Stomach (tissue), 8 donors: ENCODE measurements at regions not wholly inside any gene's neighbourhood (a gene's known extent, or its start where the extent isn't known, plus 50 kb on each side); places are given as distances from the start of the nearest gene placed in this dataset.
A peak's percentile ranks its signal among the peaks of the same experiment; 100 is the strongest.

Experiments used
- DNase-seq, 2 donors: peaks; one replicate each; pipeline versions ENCODE4 v3.0.0 to v3.0.0-alpha.2; 2013 to 2019
- H3K27ac ChIP-seq, 5 donors: fragments of 200-600 bp in 4 of 5; sonication (generic) in 4 of 5; one replicate each; pipeline ENCODE4 v1.5.1; 2013 to 2019; ENCODE audit warnings: mild to moderate bottlenecking in 1 of 5, moderate library complexity in 1 of 5
- H3K27me3 ChIP-seq, 3 donors: fragments of 200-600 bp; sonication (generic); one replicate each; pipeline ENCODE4 v1.5.1; 2017 to 2019; ENCODE audit warnings: mixed run types in 1 of 3
- H3K36me3 ChIP-seq, 4 donors: fragments of 200-600 bp; sonication (generic); 1 replicate in 3 of 4; 2 replicates in 1 of 4; pipeline ENCODE4 v1.5.1; 2016 to 2019
- H3K4me1 ChIP-seq, 4 donors: fragments of 200-600 bp; sonication (generic); one replicate each; pipeline ENCODE4 v1.5.1; 2016 to 2019
- H3K4me3 ChIP-seq, 4 donors: fragments of 200-600 bp; sonication (generic) in 3 of 4; one replicate each; pipeline ENCODE4 v1.5.1; 2016 to 2019; ENCODE audit warnings: mild to moderate bottlenecking in 1 of 4
- H3K9me3 ChIP-seq, 4 donors: fragments of 200-600 bp; sonication (generic); one replicate each; pipeline ENCODE4 v1.5.1; 2016 to 2019
- CTCF ChIP-seq, 7 experiments: fragments of 450-650 bp in 4 of 7; fragments of 200-600 bp in 3 of 7; sonication (generic) in 3 of 7; IDR thresholded peaks; one replicate each; pipeline ENCODE4 v1.5.1; 2016 to 2019; ENCODE audit warnings: antibody characterized with exemption in 7 of 7, control low read depth in 2 of 7, mild to moderate bottlenecking in 1 of 7
- EP300 ChIP-seq: sonication (generic); formaldehyde crosslinking; IDR thresholded peaks from one replicate; pipeline ENCODE4 v1.6.1; 2017; ENCODE audit warnings: antibody characterized with exemption
- POLR2A ChIP-seq, 4 donors: fragments of 450-650 bp; IDR thresholded peaks; one replicate each; pipeline ENCODE4 v1.6.1; 2016; ENCODE audit warnings: antibody characterized with exemption in 4 of 4, control low read depth in 2 of 4, mild to moderate bottlenecking in 1 of 4, moderate library complexity in 1 of 4
- POLR2AphosphoS5 ChIP-seq, 3 donors: sonication (generic); formaldehyde crosslinking; IDR thresholded peaks; one replicate each; pipeline ENCODE4 v1.6.1; 2016; ENCODE audit warnings: antibody characterized with exemption in 3 of 3
- WGBS, 5 donors: extraction: QIAGEN DNeasy Blood & Tissue Kit in 3 of 5; methylation state at CpG; one replicate each; pipeline versions ENCODE4 v1.1.5 to v1.1.7; 2013 to 2018; 5-methylcytosine and 5-hydroxymethylcytosine counted together
- intact Hi-C: fragments of 100-400 bp; cut with DNase I; formaldehyde crosslinking; loops from one replicate; pipeline ENCODE4 v1.15.1; 2023; ENCODE audit warnings: low total_unique reads
- donor health status: healthy with polysubstance abuse.
- donor health status: Bipolar disorder and iron deficiency.
- donor health status: healthy.

DNA sequence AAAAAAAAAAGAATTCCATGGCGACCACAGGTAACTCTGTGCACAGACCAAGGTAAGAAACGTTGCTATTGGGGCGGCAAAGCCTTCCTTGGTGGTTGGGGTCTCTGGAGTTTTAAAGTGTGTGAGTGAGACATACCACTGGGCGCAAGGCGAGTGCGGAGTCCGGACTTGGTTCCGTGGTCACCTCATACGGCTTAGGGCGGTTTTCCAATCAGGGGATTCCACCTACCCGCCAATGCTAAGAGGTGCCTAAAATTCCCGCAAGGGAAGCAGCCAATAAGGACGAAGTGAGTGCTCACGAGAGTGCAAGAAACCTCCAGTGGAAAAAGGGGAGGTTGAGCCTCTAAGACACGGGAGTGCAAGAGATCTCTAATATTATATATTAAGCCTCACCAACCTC lies 68.6 kb upstream of the PRSS16 start:
- H3K36me3 ChIP-seq, result no peaks in the 10 kb centered on the region
- H3K27me3 ChIP-seq, result peaks cover 0 to 19% (median 0%) of the 10 kb centered on the region in 3 donors
- H3K4me3 ChIP-seq, result peak overlapping the region; percentile 69 to 95 (median 85)
- DNase-seq, result peak in 1 of 2 donors; percentile 14
- no peak overlapping the region for H3K27ac ChIP-seq
- H3K9me3 ChIP-seq, result no peaks in the 10 kb centered on the region
- intact Hi-C loops, result no loop called here
- 31 to 56% (median 40%) methylated on average over 15 of the region's 15 CpGs for WGBS, 5 donors
- TF ChIP-seq POLR2AphosphoS5 (IDR thresholded peaks at IDR 0.05), result no peak
- TF ChIP-seq POLR2A (IDR thresholded peaks at IDR 0.05), result no peak
- no peak for TF ChIP-seq CTCF (IDR thresholded peaks at IDR 0.05)
- no peak for TF ChIP-seq EP300
- H3K4me1 ChIP-seq, result peaks cover 0 to 22% (median 14%) of the 10 kb centered on the region in 4 donors

- intact Hi-C loops, result no loop called here
- peaks cover 0 to 19% (median 0%) of the 10 kb centered on the region in 3 donors for H3K27me3 ChIP-seq
- H3K9me3 ChIP-seq, result no peaks in the 10 kb centered on the region
- H3K4me1 ChIP-seq, result peaks cover 0 to 19% (median 14%) of the 10 kb centered on the region in 4 donors
- no peaks in the 10 kb centered on the region for H3K36me3 ChIP-seq
- 77 to 84% (median 80%) methylated on average over 9 of the region's 9 CpGs for WGBS, 5 donors
- no peak for TF ChIP-seq POLR2A (IDR thresholded peaks at IDR 0.05)
- TF ChIP-seq EP300, result no peak
- no peak for TF ChIP-seq CTCF (IDR thresholded peaks at IDR 0.05)
- no peak for TF ChIP-seq POLR2AphosphoS5 (IDR thresholded peaks at IDR 0.05)
- no peak for DNase-seq
- no peak overlapping the region for H3K27ac ChIP-seq
- H3K4me3 ChIP-seq, result no peak overlapping the region
These were observed 64.3 kb upstream of the PRSS16 start for GRCh38 chr6:27183060-27183832.

DNA sequence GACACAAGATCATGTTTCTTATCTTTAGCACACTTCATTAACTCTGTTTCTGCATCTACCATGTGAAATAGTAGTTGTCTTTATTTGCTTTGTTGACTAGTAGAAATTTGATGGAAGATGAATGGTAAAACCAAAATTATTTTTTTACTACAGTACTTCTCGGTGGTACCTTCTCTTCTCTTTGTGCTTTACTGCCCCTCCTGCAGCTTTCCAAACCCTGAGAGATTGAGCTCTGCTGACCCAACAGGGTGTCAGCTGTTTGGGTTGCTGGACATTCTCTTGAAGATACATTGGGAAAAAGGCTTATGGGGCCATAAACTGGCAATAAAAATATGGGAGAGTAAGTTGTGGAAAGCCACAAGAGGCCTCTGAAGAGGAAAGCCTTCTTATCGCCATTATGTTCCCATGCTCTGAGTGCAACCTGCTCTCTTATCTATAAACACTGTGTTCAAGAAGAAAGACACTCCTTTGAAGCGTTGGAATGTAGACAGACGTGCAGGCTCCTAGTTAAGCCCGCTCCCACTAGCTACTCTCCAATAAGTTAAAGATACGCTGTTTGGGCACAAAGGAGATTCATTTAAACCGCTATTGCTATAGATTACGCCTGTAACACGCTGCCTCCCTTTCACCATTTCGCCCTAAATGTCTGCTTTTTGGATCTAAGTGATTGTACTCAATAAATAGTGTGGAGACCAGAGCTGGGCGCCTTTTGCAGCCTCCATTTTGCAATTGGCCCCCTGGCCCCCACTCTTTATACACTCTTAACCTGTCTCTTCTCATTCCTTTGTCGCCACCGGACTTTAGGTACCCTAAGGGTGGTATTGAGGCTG lies 60.1 kb upstream of the PRSS16 start:
- H3K4me1 ChIP-seq, result peaks cover 0 to 16% (median 12%) of the 10 kb centered on the region in 4 donors
- peak overlapping the region; percentile 75 to 88 (median 83) for H3K27ac ChIP-seq
- H3K4me3 ChIP-seq, result peak overlapping the region; percentile 57 to 71 (median 65)
- H3K36me3 ChIP-seq, result no peaks in the 10 kb centered on the region
- peaks cover 0 to 8% (median 0%) of the 10 kb centered on the region in 3 donors for H3K27me3 ChIP-seq
- intact Hi-C loops, result no loop called here
- H3K9me3 ChIP-seq, result no peaks in the 10 kb centered on the region
- TF ChIP-seq EP300, result no peak
- TF ChIP-seq POLR2AphosphoS5 (IDR thresholded peaks at IDR 0.05), result no peak
- no peak for TF ChIP-seq CTCF (IDR thresholded peaks at IDR 0.05)
- TF ChIP-seq POLR2A (IDR thresholded peaks at IDR 0.05), result no peak
- DNase-seq, result peak; percentile 34 to 38
- 12 to 16% (median 13%) methylated on average over 13 of the region's 13 CpGs for WGBS, 5 donors

DNA sequence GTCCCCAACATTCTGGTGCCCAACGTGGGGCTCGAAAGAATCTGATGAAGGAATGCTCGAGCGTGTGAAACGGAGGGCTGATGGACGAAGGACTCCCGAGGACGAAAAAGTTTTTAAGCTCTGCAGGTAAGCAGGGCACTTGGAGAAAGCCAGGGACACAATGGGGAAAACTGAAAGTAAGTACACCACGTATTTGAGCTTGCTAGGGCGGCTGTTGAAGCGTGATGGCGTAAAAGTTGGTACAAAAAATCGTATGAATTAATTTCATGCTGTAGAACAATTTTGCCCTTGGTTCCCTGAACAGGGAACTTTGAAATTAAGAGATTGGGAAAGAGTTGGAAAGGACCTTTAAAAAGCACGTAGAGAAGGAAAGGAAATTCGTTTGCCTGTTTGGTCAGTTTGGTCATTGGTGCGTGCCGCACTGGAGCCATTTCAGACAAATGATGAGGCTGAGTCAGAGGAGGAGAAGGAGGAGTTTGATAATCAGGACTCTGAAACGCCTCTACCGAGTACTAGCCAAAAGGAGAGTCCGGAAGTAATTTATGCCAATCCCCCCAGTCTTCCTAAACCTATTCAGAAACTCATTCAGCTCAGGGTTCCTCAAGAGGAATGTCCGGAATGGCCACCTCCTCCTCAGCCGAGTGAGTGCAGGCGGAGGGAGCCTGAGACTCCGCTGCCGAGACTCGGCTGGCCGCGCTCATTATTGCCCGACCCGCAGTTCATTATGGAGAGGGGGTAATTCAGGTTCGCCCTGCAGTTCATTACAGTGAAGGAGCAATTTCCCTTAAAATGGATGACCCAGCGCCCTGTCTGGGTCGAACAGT lies 59.2 kb upstream of the PRSS16 start:
- peak; percentile 48 to 87 for DNase-seq
- H3K27me3 ChIP-seq, result peaks cover 0 to 6% (median 0%) of the 10 kb centered on the region in 3 donors
- TF ChIP-seq POLR2AphosphoS5 (IDR thresholded peaks at IDR 0.05), result peak in 2 of 3 donors; percentile 8 to 40
- TF ChIP-seq POLR2A (IDR thresholded peaks at IDR 0.05), result peak in 1 of 4 donors; percentile 38
- TF ChIP-seq CTCF (IDR thresholded peaks at IDR 0.05), result no peak
- 0 to 1% (median 0%) methylated on average over 25 to 33 of the region's 33 CpGs for WGBS, 5 donors
- peak overlapping the region; percentile 75 to 88 (median 83) for H3K27ac ChIP-seq
- intact Hi-C loops, result no loop called here
- H3K4me1 ChIP-seq, result peaks cover 0 to 16% (median 12%) of the 10 kb centered on the region in 4 donors
- no peaks in the 10 kb centered on the region for H3K9me3 ChIP-seq
- peak overlapping the region; percentile 57 to 71 (median 65) for H3K4me3 ChIP-seq
- no peaks in the 10 kb centered on the region for H3K36me3 ChIP-seq
